H1 (cell line): ENCODE measurements at regions not wholly inside any gene's neighbourhood (a gene's known extent, or its start where the extent isn't known, plus 50 kb on each side); places are given as distances from the start of the nearest gene placed in this dataset.

Experiments used
- CTCF ChIA-PET: fragments of 300-600 bp; sonication (Branson Sonifier 250); formaldehyde crosslinking; loops from one replicate; lab custom pipeline; 2021; ENCODE audit not compliant: partially characterized antibody; lab: Charles Lee
- POLR2A ChIA-PET: fragments of 300-600 bp; sonication (Branson Sonifier 250); formaldehyde crosslinking; loops from one replicate; lab custom pipeline; 2021; ENCODE audit warnings: inconsistent platforms; ENCODE audit not compliant: partially characterized antibody; lab: Charles Lee
- DNase-seq, 2 experiments: peaks; one replicate each; pipeline versions ENCODE4 v3.0.0 to v3.0.0-alpha.2; 2010 to 2022; ENCODE audit warnings: low spot score in 2 of 2, low read depth in 1 of 2, mixed read lengths in 1 of 2
- FAIRE-seq: peaks from 2 replicates; lab custom pipeline; 2011; peaks lifted over from hg19 to GRCh38; lab: Jason Lieb, UNC
- H2AFZ ChIP-seq: 2 replicates; pipeline ENCODE4 v1.8.1; 2012; ENCODE audit warnings: low read length, inconsistent platforms
- H2AK5ac ChIP-seq: 2 replicates; pipeline ENCODE4 v1.6.1; 2013; ENCODE audit warnings: low read depth, low read length
- H2BK120ac ChIP-seq: replicated peaks from 2 replicates; pipeline ENCODE3; 2013; ENCODE audit warnings: low read depth, low read length, inconsistent platforms
- H2BK12ac ChIP-seq: 2 replicates; pipeline ENCODE4 v1.6.1; 2013; ENCODE audit warnings: low read depth, low read length
- H2BK15ac ChIP-seq: 2 replicates; pipeline ENCODE4 v1.6.1; 2013; ENCODE audit warnings: low read length
- H2BK20ac ChIP-seq: 2 replicates; pipeline ENCODE4 v1.6.1; 2013; ENCODE audit warnings: low read length
- H2BK5ac ChIP-seq: 2 replicates; pipeline ENCODE4 v1.6.1; 2013; ENCODE audit warnings: low read depth, low read length
- H3K14ac ChIP-seq: 2 replicates; pipeline ENCODE4 v1.6.1; 2013; ENCODE audit warnings: inconsistent platforms; ENCODE audit not compliant: insufficient read length
- H3K18ac ChIP-seq: 2 replicates; pipeline ENCODE4 v1.6.1; 2013; ENCODE audit warnings: low read length; ENCODE audit errors: extremely low read depth
- H3K23ac ChIP-seq: 2 replicates; pipeline ENCODE4 v1.6.1; 2013; ENCODE audit warnings: inconsistent platforms; ENCODE audit not compliant: insufficient read length
- H3K23me2 ChIP-seq: 2 replicates; pipeline ENCODE4 v1.6.1; 2013; ENCODE audit warnings: low read depth, low read length
- H3K27ac ChIP-seq: 2 replicates; pipeline ENCODE4 v1.6.1; 2011; ENCODE audit warnings: low read depth, low read length, inconsistent platforms
- H3K27me3 ChIP-seq, 4 experiments: replicated peaks in 1 of 4; 1 replicate in 1 of 4; 2 replicates in 3 of 4; pipeline versions ENCODE4 v1.6.1 to v1.8.1; 2011 to 2013; ENCODE audit warnings: low read length in 3 of 4, mild to moderate bottlenecking in 3 of 4, inconsistent platforms in 2 of 4, mixed read lengths in 2 of 4, moderate library complexity in 1 of 4; ENCODE audit not compliant: control insufficient read depth in 3 of 4, insufficient read depth in 3 of 4; ENCODE audit errors: extremely low read depth in 1 of 4
- H3K36me3 ChIP-seq, 4 experiments: 2 replicates each; pipeline versions ENCODE4 v1.6.1 to v1.8.1; 2011 to 2013; ENCODE audit warnings: mild to moderate bottlenecking in 4 of 4, low read length in 3 of 4, moderate library complexity in 2 of 4, control low read depth in 1 of 4, inconsistent platforms in 1 of 4; ENCODE audit not compliant: insufficient read depth in 4 of 4, control insufficient read depth in 2 of 4
- H3K4ac ChIP-seq: replicated peaks from 2 replicates; pipeline ENCODE3; 2013; ENCODE audit warnings: low read length, low read depth, mixed read lengths, inconsistent platforms; ENCODE audit not compliant: insufficient read length
- H3K4me1 ChIP-seq, 4 experiments: replicated peaks in 1 of 4; 1 replicate in 1 of 4; 2 replicates in 3 of 4; pipeline versions ENCODE4 v1.6.1 to v1.8.1; 2011 to 2013; ENCODE audit warnings: low read length in 3 of 4, inconsistent platforms in 2 of 4, mixed read lengths in 1 of 4; ENCODE audit not compliant: insufficient read depth in 4 of 4, control insufficient read depth in 3 of 4
- H3K4me2 ChIP-seq, 2 experiments: 2 replicates each; pipeline versions ENCODE4 v1.6.1 to v1.8.1; 2011 to 2013; ENCODE audit warnings: low read depth in 2 of 2, low read length in 2 of 2, control low read depth in 1 of 2, inconsistent platforms in 1 of 2, mild to moderate bottlenecking in 1 of 2; ENCODE audit not compliant: insufficient read depth in 1 of 2
- H3K4me3 ChIP-seq, 4 experiments: fragments of 200-600, 300-600 bp in 1 of 4; sonication (generic), shearing (Covaris generic), sonication (Bioruptor Twin) in 1 of 4; 2 replicates each; pipeline versions ENCODE4 v1.5.1 to v1.8.1; 2011 to 2016; ENCODE audit warnings: low read length in 4 of 4, low read depth in 3 of 4, control low read depth in 2 of 4, inconsistent platforms in 2 of 4, mild to moderate bottlenecking in 2 of 4, mixed read lengths in 1 of 4, moderate library complexity in 1 of 4; ENCODE audit not compliant: insufficient read depth in 2 of 4; ENCODE audit errors: extremely low read depth in 1 of 4
- H3K56ac ChIP-seq: replicated peaks from 2 replicates; pipeline ENCODE3; 2013; ENCODE audit warnings: low read depth, mild to moderate bottlenecking, mixed read lengths, low read length, inconsistent platforms; ENCODE audit not compliant: insufficient read length
- H3K79me1 ChIP-seq: 2 replicates; pipeline ENCODE4 v1.6.1; 2013; ENCODE audit warnings: low read depth, low read length, control low read depth
- H3K79me2 ChIP-seq, 2 experiments: 2 replicates each; pipeline versions ENCODE4 v1.6.1 to v1.8.1; 2012 to 2013; ENCODE audit warnings: low read length in 2 of 2, mild to moderate bottlenecking in 2 of 2, inconsistent platforms in 1 of 2; ENCODE audit not compliant: insufficient read depth in 2 of 2, control insufficient read depth in 1 of 2
- H3K9ac ChIP-seq, 4 experiments: replicated peaks in 1 of 4; 1 replicate in 1 of 4; 2 replicates in 3 of 4; pipeline versions ENCODE4 v1.6.1 to v1.8.1; 2011 to 2013; ENCODE audit warnings: low read depth in 3 of 4, low read length in 3 of 4, control low read depth in 2 of 4, mild to moderate bottlenecking in 2 of 4, moderate library complexity in 2 of 4, inconsistent platforms in 1 of 4; ENCODE audit errors: extremely low read depth in 1 of 4
- H3K9me3 ChIP-seq, 2 experiments: 2 replicates each; pipeline versions ENCODE4 v1.6.1 to v1.8.1; 2012 to 2013; ENCODE audit warnings: mild to moderate bottlenecking in 2 of 2, moderate library complexity in 2 of 2, control low read depth in 1 of 2, inconsistent platforms in 1 of 2, low read depth in 1 of 2, low read length in 1 of 2, mixed read lengths in 1 of 2; ENCODE audit not compliant: insufficient read depth in 2 of 2
- H4K20me1 ChIP-seq, 2 experiments: replicated peaks in 1 of 2; 2 replicates each; pipeline versions ENCODE3 to v1.8.1; 2011 to 2013; ENCODE audit warnings: inconsistent platforms in 2 of 2, low read length in 2 of 2, mild to moderate bottlenecking in 1 of 2; ENCODE audit not compliant: insufficient read depth in 2 of 2, control insufficient read depth in 1 of 2
- H4K5ac ChIP-seq: 2 replicates; pipeline ENCODE4 v1.6.1; 2013; ENCODE audit warnings: low read length, low read depth, mixed read lengths, inconsistent platforms; ENCODE audit not compliant: insufficient read length
- H4K8ac ChIP-seq: 2 replicates; pipeline ENCODE4 v1.8.0; 2013; ENCODE audit warnings: mild to moderate bottlenecking, moderate library complexity, low read length, inconsistent platforms; ENCODE audit not compliant: insufficient read depth; ENCODE audit errors: extremely low read depth
- H4K91ac ChIP-seq: replicated peaks from 2 replicates; pipeline ENCODE3; 2013; ENCODE audit warnings: low read length, mixed read lengths, inconsistent platforms; ENCODE audit not compliant: insufficient read length
- CHD2 ChIP-seq: IDR thresholded peaks from 2 replicates; pipeline ENCODE4 v1.6.1; 2012; ENCODE audit warnings: low read length, improper control_type of control experiment
- EP300 ChIP-seq, 2 experiments: IDR thresholded peaks; 1 replicate in 1 of 2; 2 replicates in 1 of 2; pipeline ENCODE4 v1.6.1; 2011 to 2012; ENCODE audit warnings: low read depth in 2 of 2, low read length in 2 of 2, mild to moderate bottlenecking in 2 of 2, borderline replicate concordance in 1 of 2, inconsistent platforms in 1 of 2, moderate library complexity in 1 of 2
- MAX ChIP-seq: IDR thresholded peaks from 2 replicates; pipeline ENCODE4 v1.6.1; 2012; ENCODE audit warnings: inconsistent platforms
- SP1 ChIP-seq: IDR thresholded peaks from 2 replicates; pipeline ENCODE4 v1.6.1; 2011; ENCODE audit warnings: low read depth, low read length
- WGBS, 2 experiments: shearing (Covaris generic) in 1 of 2; methylation state at CpG; one replicate each; pipeline versions ENCODE4 v1.1.6 to v1.1.7; 2013 to 2015; ENCODE audit warnings: low lambda C conversion rate in 2 of 2, mixed read lengths in 2 of 2, inconsistent platforms in 1 of 2, low coverage in 1 of 2, missing lambda C conversion rate in 1 of 2; ENCODE audit not compliant: insufficient replicate concordance in 2 of 2, insufficient coverage in 1 of 2, insufficient read length in 1 of 2; ENCODE audit errors: extremely low coverage in 1 of 2, missing lambda C conversion rate in 1 of 2; 5-methylcytosine and 5-hydroxymethylcytosine counted together
- TF ChIP-seq, protein P1 (sequence below): IDR thresholded peaks from 2 replicates; pipeline ENCODE4 v1.6.1; 2012; ENCODE audit warnings: inconsistent platforms

DNA sequence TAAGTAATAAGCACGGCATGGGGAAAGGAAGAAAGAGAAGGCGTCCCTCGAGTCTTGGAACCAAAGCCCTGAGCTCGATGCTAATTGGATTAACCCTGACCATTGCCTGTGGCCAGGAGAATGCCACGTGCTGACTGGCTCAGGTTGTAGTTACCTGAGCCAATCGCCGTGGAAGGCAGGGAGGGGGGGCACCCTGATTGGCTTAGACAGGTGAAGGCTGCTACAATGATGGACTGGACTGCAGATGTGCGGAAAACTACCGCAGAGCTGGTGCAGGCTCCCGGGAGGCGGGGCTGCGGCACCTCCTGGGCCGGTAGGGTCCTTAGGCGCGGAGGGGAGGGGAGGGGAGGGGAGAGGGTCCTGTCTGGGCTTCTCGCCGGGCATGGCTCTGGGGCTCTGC lies 121.3 kb downstream of the TFAP2C start:
- H2BK5ac ChIP-seq = no peak overlapping the region; the same call in 1 of the 2 replicates
- no peak overlapping the region for H4K91ac ChIP-seq
- H3K4me2 ChIP-seq = peak overlapping the region; percentile 10 to 19; a peak in 1 of 4 replicates
- H4K8ac ChIP-seq = no peak overlapping the region
- H3K9me3 ChIP-seq = no peaks in the 10 kb centered on the region; a peak in 1 of 4 replicates
- H3K9ac ChIP-seq = no peak overlapping the region
- no peak overlapping the region for H3K4ac ChIP-seq
- no peak overlapping the region; the same call in 1 of the 2 replicates for H3K18ac ChIP-seq
- no peak overlapping the region for H4K5ac ChIP-seq
- H3K79me1 ChIP-seq = no peaks in the 10 kb centered on the region
- peaks cover 0 to 12% (median 7%) of the 10 kb centered on the region in 4 experiments; a peak in 5 of 7 replicates for H3K4me1 ChIP-seq
- no peaks in the 10 kb centered on the region for H3K23me2 ChIP-seq
- H3K56ac ChIP-seq = no peak overlapping the region
- no peak overlapping the region for H2BK15ac ChIP-seq
- no peaks in the 10 kb centered on the region for H3K79me2 ChIP-seq
- H2AK5ac ChIP-seq = no peak overlapping the region
- ChIA-PET CTCF (interaction anchor here (0.8 to 1.3 kb wide), 2 partner anchors 120 to 193 kb away, joined by 3 to 4 read pairs; no protein-coding TSS in a partner anchor), POLR2A (interaction anchor here (1.3 kb wide), 1 partner anchor 16 kb away, joined by 6 read pairs; no protein-coding TSS in a partner anchor)
- no peak overlapping the region for H2AFZ ChIP-seq
- H2BK12ac ChIP-seq = 0 out of 2 replicates have a peak overlapping the region, but pooled peaks have one; percentile 62
- no peak overlapping the region for H2BK120ac ChIP-seq
- no peaks in the 10 kb centered on the region for H3K36me3 ChIP-seq
- no peak for FAIRE-seq
- H3K14ac ChIP-seq = no peak overlapping the region
- H2BK20ac ChIP-seq = no peak overlapping the region
- no peak overlapping the region for H3K4me3 ChIP-seq
- H4K20me1 ChIP-seq = no peaks in the 10 kb centered on the region
- DNase-seq = peak; percentile 54 to 77
- 63% methylated on average over 7 of the region's 17 CpGs; no CpG with 5 or more reads in 1 of the 2 experiments for WGBS, 2 experiments
- peak; percentile 97 for TF ChIP-seq MAX
- TF ChIP-seq EP300 (IDR thresholded peaks at IDR 0.05; ENCODE audit: borderline replicate concordance in 1 of 2, low read depth in 2 of 2, low read length in 2 of 2) = no peak
- peak; percentile 57 for TF ChIP-seq CHD2
- TF ChIP-seq SP1 = peak; percentile 84
- TF ChIP-seq, protein P1, sequence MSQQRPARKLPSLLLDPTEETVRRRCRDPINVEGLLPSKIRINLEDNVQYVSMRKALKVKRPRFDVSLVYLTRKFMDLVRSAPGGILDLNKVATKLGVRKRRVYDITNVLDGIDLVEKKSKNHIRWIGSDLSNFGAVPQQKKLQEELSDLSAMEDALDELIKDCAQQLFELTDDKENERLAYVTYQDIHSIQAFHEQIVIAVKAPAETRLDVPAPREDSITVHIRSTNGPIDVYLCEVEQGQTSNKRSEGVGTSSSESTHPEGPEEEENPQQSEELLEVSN = peak; percentile 92
- TF ChIP-seq, all 59 proteins: peak for 4
- Histone ChIP-seq H3K27me3 (peaks cover 0 to 13% (median 8%) of the 10 kb centered on the region in 4 experiments; a peak in 4 of 7 replicates), H3K27ac (no peak overlapping the region), H3K23ac (no peak overlapping the region)
